GM19239 (cell line): ENCODE measurements at regions not wholly inside any gene's neighbourhood (a gene's known extent, or its start where the extent isn't known, plus 50 kb on each side); places are given as distances from the start of the nearest gene placed in this dataset.

Experiments used
- DNase-seq: peaks from one replicate; pipeline ENCODE4 v3.0.0; 2011; ENCODE audit warnings: low spot score; ENCODE audit not compliant: insufficient read length
- FAIRE-seq: peaks from 2 replicates; lab custom pipeline; 2011; peaks lifted over from hg19 to GRCh38; lab: Jason Lieb, UNC

GRCh38 chr11:45450189-45450588 lies 164.0 kb upstream of the SYT13 start:
- FAIRE-seq (no peak), DNase-seq (no peak)

DNA sequence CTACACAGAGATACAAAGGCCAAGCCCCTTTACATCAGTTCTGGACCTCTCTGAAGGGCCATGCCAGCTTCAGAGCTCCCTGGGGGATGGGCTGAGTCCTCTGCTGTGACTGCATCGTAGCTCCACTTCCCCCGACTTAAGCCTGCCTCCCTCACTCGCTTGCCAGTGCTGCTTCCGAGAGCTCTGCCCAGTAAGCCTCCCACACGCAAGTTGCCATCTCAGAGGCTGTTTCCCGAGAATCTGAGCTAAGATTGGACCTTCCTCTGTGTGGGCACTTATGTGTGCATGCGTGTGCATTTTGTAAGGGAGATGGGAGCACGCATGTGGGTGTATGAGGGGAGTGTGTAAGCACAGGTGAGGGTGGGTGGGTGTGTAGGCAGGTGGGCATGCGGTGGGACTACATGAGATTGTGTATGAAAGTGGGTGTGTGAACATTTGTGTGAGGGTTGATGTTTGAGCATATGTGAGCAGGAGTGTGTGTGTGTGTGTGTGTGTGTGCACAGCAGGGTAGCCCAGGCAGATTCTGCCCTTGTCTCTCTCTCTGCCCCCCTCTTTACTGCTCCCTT lies 163.0 kb upstream of the SYT13 start:
- DNase-seq (no peak), FAIRE-seq (no peak)

DNA sequence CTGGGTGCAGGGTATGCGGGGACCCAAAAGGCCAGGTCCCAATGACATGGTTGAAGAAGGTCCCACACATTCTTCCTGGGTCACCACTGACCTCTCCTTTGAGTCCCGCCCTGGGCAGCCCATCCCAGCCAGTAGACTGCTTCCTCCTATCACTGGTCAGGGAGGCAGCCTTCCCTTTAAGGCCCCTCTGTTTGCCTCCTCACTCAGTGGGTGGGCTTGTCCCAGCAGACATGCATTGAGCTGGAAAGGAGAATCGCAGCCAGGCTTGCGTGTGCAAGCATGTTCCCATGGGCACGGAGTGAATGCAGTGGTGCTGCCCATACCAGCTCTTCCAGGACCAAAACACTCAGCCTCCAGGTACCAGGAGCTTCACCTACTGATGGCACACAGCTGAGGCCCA lies 162.4 kb upstream of the SYT13 start:
- no peak for DNase-seq
- no peak for FAIRE-seq

DNA sequence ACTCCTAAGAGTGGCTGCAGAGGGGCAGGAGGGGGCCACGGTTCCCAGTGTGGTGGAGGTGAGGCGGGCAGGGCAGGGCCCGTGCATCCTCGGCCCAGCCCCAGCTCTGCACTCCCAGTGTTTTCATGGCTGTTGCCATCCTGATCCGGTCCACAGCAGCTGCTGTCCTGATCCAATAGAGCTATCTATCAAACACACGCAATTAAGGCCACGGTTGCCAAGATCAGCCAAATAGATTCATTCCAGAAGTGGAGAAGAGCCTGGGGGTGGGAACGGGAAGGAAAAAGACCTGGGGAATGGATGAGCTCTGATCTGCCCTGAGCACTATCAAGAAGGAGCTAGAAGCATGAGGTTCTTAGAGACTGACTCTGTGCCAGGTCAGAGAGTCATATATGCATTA lies 160.9 kb upstream of the SYT13 start:
- FAIRE-seq, result no peak

GRCh38 chr11:45446434-45446833 lies 160.3 kb upstream of the SYT13 start:
- FAIRE-seq, result no peak
- DNase-seq, result no peak

More for the DNA sequence above, 160.9 kb upstream of the SYT13 start:
- DNase-seq, result no peak

GRCh38 chr11:45444796-45445195 lies 158.7 kb upstream of the SYT13 start:
- DNase-seq (no peak), FAIRE-seq (no peak)

- FAIRE-seq, result no peak
- DNase-seq, result no peak
Measured at GRCh38 chr11:45440111-45440510, 154.0 kb upstream of the SYT13 start.

DNA sequence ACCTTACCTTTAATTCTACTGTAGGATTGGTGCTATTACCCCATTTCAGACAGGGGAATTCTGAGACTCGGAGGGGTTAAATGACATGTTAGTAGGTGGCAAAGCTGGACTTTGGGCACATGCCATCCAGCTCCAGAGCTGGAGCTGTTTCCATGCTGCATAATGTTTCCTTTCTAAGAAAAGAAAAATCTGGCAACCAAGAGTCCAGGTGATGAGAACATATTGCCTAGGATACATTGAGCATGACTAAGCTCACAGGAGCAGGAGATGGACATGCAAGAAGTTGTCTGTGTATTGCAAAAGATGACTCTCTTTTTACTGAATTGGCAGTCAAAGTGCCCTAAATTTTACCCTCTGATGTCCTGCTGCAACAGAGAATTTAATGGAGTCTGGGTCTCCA lies 150.8 kb upstream of the SYT13 start:
- FAIRE-seq (no peak), DNase-seq (no peak)

DNA sequence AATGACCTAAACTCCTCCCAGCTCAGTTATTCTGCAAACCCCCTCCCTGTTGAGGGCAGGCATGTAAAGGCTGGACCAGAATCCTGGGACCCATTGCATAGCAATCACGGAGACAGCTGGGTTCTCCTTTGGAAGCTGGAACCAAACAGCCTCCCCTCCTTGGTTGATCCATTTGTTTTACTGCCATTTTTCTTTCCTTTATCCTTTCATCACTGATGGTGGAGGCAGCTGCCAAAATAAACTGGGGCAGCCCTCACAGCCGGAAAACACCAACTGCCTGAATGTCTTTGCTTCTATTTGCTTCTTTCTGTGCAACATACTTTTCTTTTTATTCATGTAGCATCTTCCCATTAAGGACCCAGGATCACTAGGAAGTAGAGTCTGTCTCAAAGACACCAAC lies 150.0 kb upstream of the SYT13 start:
- DNase-seq, result no peak
- no peak for FAIRE-seq

GRCh38 chr11:45435706-45436105 lies 149.6 kb upstream of the SYT13 start:
- FAIRE-seq (no peak), DNase-seq (no peak)

DNA sequence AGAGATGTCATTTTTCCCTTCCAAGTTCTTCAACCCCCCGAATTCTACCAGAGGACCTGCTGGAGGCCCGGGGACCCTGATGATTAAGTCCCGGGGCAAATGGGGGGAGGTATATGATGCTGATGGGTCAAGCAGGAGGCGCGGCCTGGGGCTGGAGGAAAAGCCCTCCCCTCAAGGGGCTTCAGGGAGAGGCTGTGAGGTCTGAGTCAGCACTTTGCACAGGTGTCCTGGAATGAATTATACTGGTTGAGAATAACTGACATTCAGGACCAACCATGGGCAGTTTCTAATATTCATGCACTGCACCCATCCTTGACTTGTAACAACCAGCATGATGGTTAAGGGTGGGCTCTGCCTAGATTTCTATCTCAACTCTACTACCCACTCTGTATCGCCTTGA lies 146.8 kb upstream of the SYT13 start:
- no peak for FAIRE-seq

GRCh38 chr11:45432100-45432499 lies 146.0 kb upstream of the SYT13 start:
- no peak for FAIRE-seq

More for the DNA sequence above, 146.8 kb upstream of the SYT13 start:
- no peak for DNase-seq

DNA sequence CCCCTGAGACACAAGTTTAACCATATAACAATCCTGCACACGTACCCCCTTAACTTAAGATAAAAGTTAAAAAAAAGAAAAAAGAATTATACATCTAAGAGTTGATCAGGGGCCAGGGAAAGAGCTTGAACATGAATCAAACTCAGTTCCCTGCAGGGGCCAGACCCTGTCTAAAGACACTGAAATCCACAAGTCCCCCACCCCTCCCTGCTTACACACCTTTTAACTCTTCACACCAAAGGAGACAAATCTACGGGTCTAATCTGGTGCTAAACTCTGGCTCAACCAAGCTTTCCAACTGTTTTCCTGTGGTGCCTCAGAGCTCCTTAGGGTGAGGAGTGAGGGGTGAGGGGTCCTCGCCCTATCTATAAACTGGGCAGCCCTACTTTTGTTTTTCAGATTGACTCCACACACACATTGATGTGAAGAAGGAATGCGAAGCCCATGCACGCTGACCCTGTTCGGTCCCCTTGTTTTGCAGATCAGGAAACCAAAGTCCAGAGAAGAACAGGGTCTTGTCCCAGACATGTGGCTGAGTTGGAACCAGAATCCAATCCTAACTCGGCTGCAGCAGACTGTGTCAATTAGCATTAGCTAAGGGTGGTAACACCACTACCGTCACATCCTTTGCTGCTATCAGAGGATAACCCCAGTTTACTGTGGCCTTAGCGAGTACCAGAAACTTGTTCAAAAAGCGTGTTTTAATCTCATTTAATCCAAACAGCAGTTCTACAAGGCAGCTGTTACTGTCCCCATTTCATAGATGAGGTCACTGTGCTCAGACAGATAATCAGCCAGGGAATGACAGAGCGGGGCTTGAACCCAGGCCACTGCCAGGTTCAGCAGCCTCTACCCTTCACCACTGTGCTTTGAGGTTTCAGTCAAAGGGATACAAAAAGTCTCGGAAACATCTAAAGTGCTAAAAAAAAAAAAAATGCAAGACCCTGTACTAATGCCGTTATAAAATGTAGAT lies 145.2 kb upstream of the SYT13 start:
- FAIRE-seq (no peak), DNase-seq (no peak)

More at GRCh38 chr11:45432100-45432499, 146.0 kb upstream of the SYT13 start:
- no peak for DNase-seq

- FAIRE-seq (no peak), DNase-seq (no peak)
Measured at GRCh38 chr11:45430361-45430760, 144.2 kb upstream of the SYT13 start.

DNA sequence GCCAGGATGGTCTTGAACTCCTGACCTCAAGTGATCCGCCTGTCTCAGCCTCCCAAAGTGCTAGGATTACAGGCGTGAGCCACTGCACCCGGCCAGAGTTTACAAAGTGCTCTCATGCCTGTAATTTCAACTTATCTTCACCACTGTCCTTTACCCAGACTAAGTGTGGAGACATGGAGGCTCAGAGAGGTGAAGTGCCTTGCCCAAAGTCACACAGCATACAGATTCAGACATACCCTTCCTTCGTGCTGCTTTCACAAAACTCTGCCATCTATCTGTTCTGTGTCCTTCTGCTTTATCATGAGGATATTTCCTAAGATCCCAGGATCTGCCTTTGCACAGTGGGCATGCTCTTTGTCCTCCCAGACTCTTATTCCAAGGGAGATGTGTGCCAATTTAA lies 143.6 kb upstream of the SYT13 start:
- FAIRE-seq (no peak), DNase-seq (no peak)

GRCh38 chr11:45428541-45429230 lies 142.5 kb upstream of the SYT13 start:
- FAIRE-seq, result no peak
- DNase-seq, result no peak

GRCh38 chr11:45428116-45428515 lies 142.0 kb upstream of the SYT13 start:
- DNase-seq, result no peak
- no peak for FAIRE-seq

GRCh38 chr11:45424411-45425180 lies 138.5 kb upstream of the SYT13 start:
- no peak for FAIRE-seq
- no peak for DNase-seq

DNA sequence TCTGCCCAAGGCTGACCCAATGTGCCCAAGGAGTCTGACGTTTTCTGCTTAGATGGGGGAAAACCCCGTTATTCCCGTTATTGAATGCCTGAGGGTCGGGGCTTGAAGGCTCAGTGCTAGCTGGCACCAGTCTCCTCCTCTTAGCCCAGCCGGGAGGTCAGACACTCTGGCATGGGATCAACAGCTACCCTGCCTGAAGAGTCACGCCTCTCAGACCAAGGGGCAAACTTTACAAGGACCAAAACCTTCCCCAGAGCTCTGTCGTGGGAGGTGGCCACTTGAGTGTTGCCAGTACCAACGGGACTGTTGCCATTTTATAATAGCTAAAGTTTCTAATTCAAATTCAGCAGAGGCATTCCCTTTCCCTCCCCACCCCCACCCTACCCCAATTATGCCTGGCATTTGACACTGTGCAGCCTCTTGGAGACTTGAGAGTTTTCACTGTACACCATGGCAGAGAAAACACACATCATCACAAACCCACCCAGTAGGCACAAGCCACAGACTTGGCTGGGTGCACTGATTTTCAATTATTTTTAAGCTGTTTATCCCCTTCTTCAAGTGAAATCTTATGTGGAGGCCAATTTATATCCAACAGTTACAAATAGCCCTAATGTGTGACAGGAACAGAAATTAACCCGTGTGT lies 137.5 kb upstream of the SYT13 start:
- DNase-seq (no peak), FAIRE-seq (no peak)

DNA sequence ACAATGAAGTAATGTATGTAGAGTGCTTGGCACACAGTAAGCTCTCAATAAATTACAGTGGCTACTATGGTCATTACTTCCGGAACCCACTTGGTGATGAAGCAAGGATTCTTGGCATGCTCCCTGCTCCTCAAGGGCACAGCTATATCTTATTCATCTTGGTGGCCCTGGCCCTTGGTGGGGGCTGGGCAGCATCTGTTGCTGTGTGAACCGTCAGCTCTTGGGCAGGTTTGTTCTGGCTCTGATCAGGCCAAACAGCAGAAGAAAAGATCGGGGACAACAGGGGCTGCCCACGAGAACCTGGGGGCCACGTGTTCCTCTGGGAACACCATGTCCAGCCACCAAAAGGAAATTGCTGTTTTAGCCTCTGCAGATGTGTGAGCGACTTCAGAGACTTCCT lies 136.9 kb upstream of the SYT13 start:
- DNase-seq (no peak), FAIRE-seq (no peak)
